ENCODE measurements at regions not wholly inside any gene's neighbourhood (a gene's known extent, or its start where the extent isn't known, plus 50 kb on each side); places are given as distances from the start of the nearest gene placed in this dataset.

- TF ChIP-seq EZH2 (IDR thresholded peaks at IDR 0.05; ENCODE audit: insufficient read depth, poor library complexity, severe bottlenecking) (no peak), EZH2phosphoT487 (IDR thresholded peaks at IDR 0.05; ENCODE audit: insufficient read depth, low read depth) (no peak)
Measured at GRCh38 chr16:11403920-11404319, 58.7 kb downstream of the RMI2 start.
